ENCODE measurements at regions not wholly inside any gene's neighbourhood (a gene's known extent, or its start where the extent isn't known, plus 50 kb on each side); places are given as distances from the start of the nearest gene placed in this dataset.

DNA sequence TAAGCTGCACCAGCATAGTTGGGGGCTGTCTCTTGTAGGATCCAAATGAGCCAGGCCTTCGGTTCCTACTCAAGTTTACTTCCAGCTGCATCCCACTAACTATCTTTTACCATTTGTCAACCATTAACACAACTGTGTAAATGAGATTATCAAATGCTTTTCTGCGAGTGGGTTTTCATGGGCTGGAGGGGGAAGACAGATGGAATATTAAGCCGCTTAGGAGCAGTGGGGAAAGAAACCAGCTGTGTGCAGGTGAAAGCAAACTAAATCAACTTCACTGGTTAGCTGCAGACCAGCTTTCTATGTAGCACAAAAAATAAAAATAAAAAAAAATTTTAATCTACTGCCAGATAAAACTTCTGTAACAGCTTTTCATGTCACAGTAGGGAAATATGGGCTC lies 100.8 kb upstream of the FOXN2 start:
- Histone ChIP-seq H3K9ac (ENCODE audit: low read length) (no peak overlapping the region), H3K27me3 (ENCODE audit: control insufficient read depth, insufficient read depth, low read length) (no peaks in the 10 kb centered on the region), H3K4me1 (ENCODE audit: control insufficient read depth, insufficient read depth, low read length) (no peaks in the 10 kb centered on the region), H3K4me3 (ENCODE audit: low read length) (no peak overlapping the region), H3K9me3 (ENCODE audit: control insufficient read depth, low read length) (no peaks in the 10 kb centered on the region), H3K36me3 (ENCODE audit: control insufficient read depth, insufficient read depth, low read length) (no peaks in the 10 kb centered on the region)

DNA sequence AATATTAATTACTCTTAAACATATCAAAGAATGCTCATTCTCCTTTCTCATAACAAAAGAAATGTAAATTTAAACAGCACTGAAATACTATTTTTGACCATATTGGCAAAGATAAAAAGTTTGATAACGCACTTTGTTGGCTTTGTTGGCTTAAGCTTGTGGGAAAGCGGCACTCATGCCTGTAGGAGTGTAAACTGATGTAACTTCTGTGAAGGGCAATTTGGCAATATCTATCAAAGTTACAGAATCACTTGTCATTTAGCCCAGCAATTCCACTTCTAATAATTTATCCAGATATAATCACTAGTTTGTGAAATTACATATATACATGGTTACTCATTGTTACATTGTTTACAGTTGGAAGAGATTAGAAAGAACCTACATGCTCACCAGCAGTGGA lies 96.3 kb upstream of the FOXN2 start:
- H3K9ac ChIP-seq (ENCODE audit: low read length) = no peak overlapping the region
- no peaks in the 10 kb centered on the region for H3K9me3 ChIP-seq (ENCODE audit: control insufficient read depth, low read length)
- peaks cover 11% of the 10 kb centered on the region for H3K4me1 ChIP-seq (ENCODE audit: control insufficient read depth, insufficient read depth, low read length)
- no peaks in the 10 kb centered on the region for H3K27me3 ChIP-seq (ENCODE audit: control insufficient read depth, insufficient read depth, low read length)
- no peak overlapping the region for H3K4me3 ChIP-seq (ENCODE audit: low read length)
- no peaks in the 10 kb centered on the region for H3K36me3 ChIP-seq (ENCODE audit: control insufficient read depth, insufficient read depth, low read length)

DNA sequence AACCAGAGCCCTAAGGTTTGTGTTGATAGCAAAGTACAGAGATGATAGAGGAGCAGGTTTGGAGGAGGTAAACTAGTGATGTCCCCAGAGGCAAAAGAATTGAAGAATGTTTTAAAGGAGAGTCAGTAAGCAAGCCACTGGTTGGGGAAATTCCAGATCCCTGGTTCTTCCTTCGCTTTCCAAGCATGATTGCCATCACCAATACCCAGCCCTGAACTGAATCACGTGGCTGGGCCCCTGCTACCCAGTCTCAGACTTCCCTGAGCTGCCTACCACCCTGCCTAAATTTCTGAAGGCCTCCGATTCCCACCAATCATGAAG lies 95.3 kb upstream of the FOXN2 start:
- Histone ChIP-seq H3K4me3 (ENCODE audit: low read length) (no peak overlapping the region), H3K27me3 (ENCODE audit: control insufficient read depth, insufficient read depth, low read length) (no peaks in the 10 kb centered on the region), H3K9me3 (ENCODE audit: control insufficient read depth, low read length) (no peaks in the 10 kb centered on the region), H3K36me3 (ENCODE audit: control insufficient read depth, insufficient read depth, low read length) (no peaks in the 10 kb centered on the region), H3K9ac (ENCODE audit: low read length) (no peak overlapping the region), H3K4me1 (ENCODE audit: control insufficient read depth, insufficient read depth, low read length) (peaks cover 11% of the 10 kb centered on the region)

DNA sequence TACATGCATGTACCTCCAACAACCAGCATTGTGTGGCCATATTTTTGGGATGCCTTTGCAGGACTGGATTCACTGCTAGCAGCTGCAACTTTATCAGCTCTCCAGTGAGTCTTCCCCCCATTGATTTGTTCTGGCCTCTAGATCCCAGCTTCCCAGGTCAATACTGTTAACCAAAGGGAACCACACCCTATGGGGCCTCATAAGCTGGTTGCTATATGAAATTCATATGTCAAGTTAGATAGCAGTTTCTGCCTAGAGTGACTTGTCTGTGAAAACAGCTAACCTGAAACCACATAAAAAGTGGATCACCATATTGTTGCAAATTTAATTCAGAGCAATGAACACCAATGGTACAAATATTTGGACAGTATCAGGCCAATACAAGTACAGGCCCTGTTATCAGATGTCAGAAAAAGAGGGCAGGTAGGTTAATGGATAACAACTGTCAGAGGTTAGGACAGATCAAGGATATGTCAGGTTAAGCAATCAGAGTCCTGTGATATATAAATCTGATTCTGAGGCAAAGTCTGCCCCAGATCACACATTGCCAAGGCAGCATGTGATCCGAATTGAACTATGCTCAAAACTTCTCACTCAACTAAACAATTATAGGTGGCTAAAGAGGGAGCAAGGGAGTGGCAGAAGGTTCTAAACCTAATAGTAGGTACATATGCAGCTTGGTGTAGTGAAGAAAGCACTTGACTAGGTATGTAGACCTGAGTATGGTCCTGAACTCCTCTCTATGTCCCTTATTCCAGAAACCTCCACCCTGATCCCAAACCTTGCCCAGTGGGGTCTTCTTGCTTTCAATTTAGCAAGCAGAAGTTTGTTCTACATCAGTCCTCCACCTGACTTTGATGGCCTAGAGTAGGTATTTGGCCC lies 94.7 kb upstream of the FOXN2 start:
- H3K9ac ChIP-seq (ENCODE audit: low read length) = no peak overlapping the region
- no peak overlapping the region for H3K4me3 ChIP-seq (ENCODE audit: low read length)
- no peaks in the 10 kb centered on the region for H3K27me3 ChIP-seq (ENCODE audit: control insufficient read depth, insufficient read depth, low read length)
- peaks cover 11% of the 10 kb centered on the region for H3K4me1 ChIP-seq (ENCODE audit: control insufficient read depth, insufficient read depth, low read length)
- H3K9me3 ChIP-seq (ENCODE audit: control insufficient read depth, low read length) = no peaks in the 10 kb centered on the region
- no peaks in the 10 kb centered on the region for H3K36me3 ChIP-seq (ENCODE audit: control insufficient read depth, insufficient read depth, low read length)

DNA sequence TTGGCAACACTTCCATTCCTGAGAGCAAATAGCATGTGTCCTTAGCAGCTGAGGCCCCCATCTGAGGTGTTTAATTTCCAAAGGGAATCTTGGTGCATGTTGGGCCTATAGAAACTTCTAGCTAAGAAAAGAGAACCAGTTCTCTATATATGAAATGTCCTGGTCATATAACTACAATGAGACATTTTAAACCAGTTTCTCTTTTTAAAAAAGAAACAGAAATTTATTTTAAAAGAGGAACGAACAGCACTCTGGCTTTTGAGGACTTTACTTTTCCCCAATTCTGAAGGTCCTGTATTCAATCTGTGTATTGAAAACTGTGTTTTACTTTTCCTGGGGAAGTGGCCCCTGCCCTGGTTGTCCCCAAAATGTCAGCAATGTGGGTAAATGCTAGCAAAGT lies 94.0 kb upstream of the FOXN2 start:
- Histone ChIP-seq H3K4me3 (ENCODE audit: low read length) (no peak overlapping the region), H3K36me3 (ENCODE audit: control insufficient read depth, insufficient read depth, low read length) (no peaks in the 10 kb centered on the region), H3K9ac (ENCODE audit: low read length) (no peak overlapping the region), H3K9me3 (ENCODE audit: control insufficient read depth, low read length) (no peaks in the 10 kb centered on the region), H3K27me3 (ENCODE audit: control insufficient read depth, insufficient read depth, low read length) (no peaks in the 10 kb centered on the region), H3K4me1 (ENCODE audit: control insufficient read depth, insufficient read depth, low read length) (peaks cover 11% of the 10 kb centered on the region)

DNA sequence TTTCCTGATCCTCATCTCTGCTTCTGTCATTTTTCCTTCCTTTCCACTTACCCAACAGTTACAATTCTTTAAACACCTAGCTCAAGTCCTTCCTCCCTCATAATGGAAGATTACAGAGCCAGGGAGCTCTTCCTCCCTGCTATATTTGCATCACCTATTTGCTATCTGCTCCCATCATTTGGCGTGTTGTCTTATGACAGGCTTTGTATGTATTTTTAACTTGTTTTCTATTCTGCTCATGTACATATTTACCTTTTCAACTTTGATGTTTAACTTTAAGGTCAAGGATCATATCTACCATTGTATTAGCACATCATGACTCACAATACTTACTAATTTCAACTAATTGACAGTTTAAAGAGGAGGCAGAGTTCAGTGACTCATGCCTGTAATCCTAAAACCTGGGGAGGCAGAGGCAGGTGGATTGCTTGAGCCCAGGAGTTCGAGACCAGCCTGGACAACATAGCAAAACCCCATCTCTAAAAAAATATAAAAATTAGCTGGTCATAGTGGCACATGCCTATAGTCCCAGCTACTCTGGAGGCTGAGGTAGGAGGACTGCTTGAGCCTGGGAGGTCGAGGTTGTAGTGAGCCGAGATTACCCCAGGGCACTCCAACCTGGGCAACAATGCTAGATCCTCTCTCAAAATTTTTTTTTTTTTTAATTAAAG lies 92.5 kb upstream of the FOXN2 start:
- H3K36me3 ChIP-seq (ENCODE audit: control insufficient read depth, insufficient read depth, low read length) = no peaks in the 10 kb centered on the region
- no peak overlapping the region for H3K9ac ChIP-seq (ENCODE audit: low read length)
- no peaks in the 10 kb centered on the region for H3K9me3 ChIP-seq (ENCODE audit: control insufficient read depth, low read length)
- no peaks in the 10 kb centered on the region for H3K27me3 ChIP-seq (ENCODE audit: control insufficient read depth, insufficient read depth, low read length)
- H3K4me3 ChIP-seq (ENCODE audit: low read length) = no peak overlapping the region
- peaks cover 11% of the 10 kb centered on the region for H3K4me1 ChIP-seq (ENCODE audit: control insufficient read depth, insufficient read depth, low read length)

DNA sequence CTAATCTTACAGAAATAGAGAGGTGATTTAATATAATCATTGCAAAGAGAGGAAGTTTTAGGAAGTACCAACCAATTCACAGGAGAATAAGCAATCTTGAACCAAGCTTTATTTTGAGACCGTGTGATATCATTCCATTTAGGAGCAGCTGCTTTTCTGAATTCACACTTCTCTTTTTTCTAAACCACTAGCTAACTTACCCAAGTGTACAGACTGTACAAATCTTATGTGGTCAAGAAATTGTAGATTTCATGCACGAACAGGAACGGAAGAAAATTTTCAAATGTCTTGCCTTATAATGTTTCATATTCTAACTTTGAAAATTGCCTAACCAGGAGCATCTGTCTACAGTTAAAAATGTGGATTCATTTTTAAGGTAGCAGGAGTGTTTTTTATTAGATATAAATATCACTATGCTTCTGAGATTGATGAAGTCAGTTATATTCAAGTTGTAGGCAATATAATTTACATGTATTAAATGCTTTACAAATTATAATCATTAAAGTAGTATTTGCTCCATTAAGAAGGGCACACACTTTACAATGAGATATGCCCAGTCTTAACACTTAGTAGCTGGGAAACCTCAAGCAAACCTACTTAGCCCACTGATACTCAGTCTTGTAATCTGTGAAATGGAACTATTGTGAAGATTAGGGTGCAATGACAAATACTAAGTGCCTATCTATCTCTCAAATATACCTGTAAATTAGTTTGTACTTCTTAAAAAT lies 86.7 kb upstream of the FOXN2 start:
- no peaks in the 10 kb centered on the region for H3K4me1 ChIP-seq (ENCODE audit: control insufficient read depth, insufficient read depth, low read length)
- H3K27me3 ChIP-seq (ENCODE audit: control insufficient read depth, insufficient read depth, low read length) = no peaks in the 10 kb centered on the region
- H3K9me3 ChIP-seq (ENCODE audit: control insufficient read depth, low read length) = no peaks in the 10 kb centered on the region
- no peak overlapping the region for H3K4me3 ChIP-seq (ENCODE audit: low read length)
- no peaks in the 10 kb centered on the region for H3K36me3 ChIP-seq (ENCODE audit: control insufficient read depth, insufficient read depth, low read length)
- no peak overlapping the region for H3K9ac ChIP-seq (ENCODE audit: low read length)

DNA sequence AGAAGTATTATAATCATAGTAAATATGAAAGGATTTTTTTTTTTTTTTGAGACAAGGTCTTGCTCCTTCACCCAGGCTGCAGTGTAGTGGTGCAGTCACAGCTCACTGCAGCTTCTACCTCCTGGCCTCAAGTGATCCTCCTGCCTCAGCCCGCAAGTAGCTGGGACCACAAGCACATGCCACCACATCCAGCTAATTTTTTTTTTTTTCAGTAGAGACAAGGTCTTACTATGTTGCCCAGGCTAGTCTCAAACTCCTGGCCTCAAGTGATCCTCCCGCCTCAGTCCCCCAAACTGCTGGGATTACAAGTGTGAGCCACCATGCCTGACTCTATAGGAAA lies 86.2 kb upstream of the FOXN2 start:
- H3K9ac ChIP-seq (ENCODE audit: low read length) = no peak overlapping the region
- no peaks in the 10 kb centered on the region for H3K27me3 ChIP-seq (ENCODE audit: control insufficient read depth, insufficient read depth, low read length)
- H3K4me3 ChIP-seq (ENCODE audit: low read length) = no peak overlapping the region
- H3K4me1 ChIP-seq (ENCODE audit: control insufficient read depth, insufficient read depth, low read length) = no peaks in the 10 kb centered on the region
- H3K9me3 ChIP-seq (ENCODE audit: control insufficient read depth, low read length) = no peaks in the 10 kb centered on the region
- no peaks in the 10 kb centered on the region for H3K36me3 ChIP-seq (ENCODE audit: control insufficient read depth, insufficient read depth, low read length)

DNA sequence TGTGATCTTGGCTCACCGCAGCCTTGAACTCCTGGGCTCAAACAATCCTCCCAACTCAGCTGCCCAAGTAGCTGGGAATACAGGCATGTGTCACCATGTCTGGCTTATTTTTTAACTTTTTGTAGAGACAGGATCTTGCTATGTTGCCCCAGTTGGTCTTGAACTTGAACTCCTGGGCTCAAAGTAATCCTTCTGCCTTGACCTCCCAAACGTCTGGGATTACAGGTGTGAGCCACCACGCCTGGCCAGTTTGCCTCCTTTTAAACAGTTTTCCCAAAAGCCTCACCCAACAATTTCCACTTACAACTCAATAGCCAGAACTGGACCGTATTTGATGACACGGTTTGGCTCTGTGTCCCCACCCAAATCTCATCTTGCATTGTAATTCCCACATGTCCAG lies 85.4 kb upstream of the FOXN2 start:
- Histone ChIP-seq H3K9me3 (ENCODE audit: control insufficient read depth, low read length) (no peaks in the 10 kb centered on the region), H3K27me3 (ENCODE audit: control insufficient read depth, insufficient read depth, low read length) (no peaks in the 10 kb centered on the region), H3K4me3 (ENCODE audit: low read length) (no peak overlapping the region), H3K4me1 (ENCODE audit: control insufficient read depth, insufficient read depth, low read length) (no peaks in the 10 kb centered on the region), H3K9ac (ENCODE audit: low read length) (no peak overlapping the region), H3K36me3 (ENCODE audit: control insufficient read depth, insufficient read depth, low read length) (no peaks in the 10 kb centered on the region)

DNA sequence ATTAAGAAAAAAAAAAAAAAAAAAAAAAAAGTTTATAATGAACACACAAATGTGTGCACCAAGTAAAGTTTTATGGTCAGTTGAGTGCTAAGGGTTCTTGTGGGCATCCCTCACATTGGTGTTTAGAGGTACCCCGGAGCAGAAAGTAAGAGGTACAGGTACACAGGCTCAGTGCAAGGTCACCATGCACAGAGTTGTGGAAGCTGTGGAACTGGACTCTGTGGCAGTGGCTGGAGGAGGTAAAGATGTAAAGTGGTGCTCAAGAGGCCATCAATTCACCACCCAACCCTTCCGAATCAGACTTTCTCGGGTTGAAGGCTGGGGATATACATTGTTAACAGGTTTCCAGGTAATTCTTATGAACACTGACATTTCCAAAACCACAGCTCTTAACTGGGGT lies 83.6 kb upstream of the FOXN2 start:
- Histone ChIP-seq H3K9ac (ENCODE audit: low read length) (no peak overlapping the region), H3K4me3 (ENCODE audit: low read length) (no peak overlapping the region), H3K27me3 (ENCODE audit: control insufficient read depth, insufficient read depth, low read length) (no peaks in the 10 kb centered on the region), H3K9me3 (ENCODE audit: control insufficient read depth, low read length) (no peaks in the 10 kb centered on the region), H3K4me1 (ENCODE audit: control insufficient read depth, insufficient read depth, low read length) (no peaks in the 10 kb centered on the region), H3K36me3 (ENCODE audit: control insufficient read depth, insufficient read depth, low read length) (no peaks in the 10 kb centered on the region)

DNA sequence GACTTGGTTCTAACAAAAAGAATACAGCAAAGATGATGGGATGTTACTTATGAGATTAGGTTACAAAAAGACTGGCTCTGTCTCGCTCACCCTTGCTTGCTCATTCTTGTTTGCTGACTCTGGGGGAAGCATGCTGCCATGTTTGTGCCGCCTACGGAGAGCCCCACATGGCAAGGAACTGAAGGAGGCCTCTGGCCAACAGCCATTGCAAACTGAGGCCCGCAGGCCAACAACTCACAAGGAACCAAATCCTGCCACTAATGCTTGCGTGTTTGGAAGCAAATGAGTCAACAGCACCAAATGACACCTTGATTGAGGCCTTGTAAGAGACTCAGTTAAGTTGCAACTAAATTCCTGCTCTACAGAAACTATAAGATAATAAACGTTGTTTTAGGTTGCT lies 82.1 kb upstream of the FOXN2 start:
- Histone ChIP-seq H3K9ac (ENCODE audit: low read length) (no peak overlapping the region), H3K4me3 (ENCODE audit: low read length) (no peak overlapping the region), H3K36me3 (ENCODE audit: control insufficient read depth, insufficient read depth, low read length) (no peaks in the 10 kb centered on the region), H3K9me3 (ENCODE audit: control insufficient read depth, low read length) (no peaks in the 10 kb centered on the region), H3K27me3 (ENCODE audit: control insufficient read depth, insufficient read depth, low read length) (no peaks in the 10 kb centered on the region), H3K4me1 (ENCODE audit: control insufficient read depth, insufficient read depth, low read length) (no peaks in the 10 kb centered on the region)

DNA sequence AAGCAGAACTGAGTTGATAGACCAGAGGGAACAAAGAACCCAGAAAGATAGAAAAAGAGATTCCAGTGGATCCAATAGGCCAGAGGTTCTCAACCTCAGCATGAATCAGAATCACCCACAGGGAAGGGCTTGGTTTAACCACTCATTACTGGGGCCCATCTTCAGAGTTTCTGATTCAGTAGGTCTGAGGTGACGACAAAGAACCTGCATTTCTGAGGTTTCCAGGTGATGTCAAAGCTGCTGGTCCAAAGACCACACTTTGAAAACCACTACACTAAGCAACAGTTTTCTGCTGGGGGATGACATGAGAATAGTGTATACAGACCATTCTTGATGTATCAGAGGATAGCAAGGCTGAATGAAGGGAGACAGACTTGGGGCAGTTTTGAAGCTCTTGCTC lies 81.5 kb upstream of the FOXN2 start:
- Histone ChIP-seq H3K9ac (ENCODE audit: low read length) (no peak overlapping the region), H3K4me1 (ENCODE audit: control insufficient read depth, insufficient read depth, low read length) (no peaks in the 10 kb centered on the region), H3K27me3 (ENCODE audit: control insufficient read depth, insufficient read depth, low read length) (no peaks in the 10 kb centered on the region), H3K9me3 (ENCODE audit: control insufficient read depth, low read length) (no peaks in the 10 kb centered on the region), H3K36me3 (ENCODE audit: control insufficient read depth, insufficient read depth, low read length) (no peaks in the 10 kb centered on the region), H3K4me3 (ENCODE audit: low read length) (no peak overlapping the region)
